Ovary (tissue), 3 donors: ENCODE measurements at regions not wholly inside any gene's neighbourhood (a gene's known extent, or its start where the extent isn't known, plus 50 kb on each side); places are given as distances from the start of the nearest gene placed in this dataset.

Experiments
- CTCF ChIP-seq, 3 donors: fragments of 450-650 bp in 2 of 3; fragments of 200-600 bp in 1 of 3; IDR thresholded peaks; one replicate each; pipeline versions ENCODE4 v1.5.1 to v1.8.0; 2016 to 2022; ENCODE audit warnings: antibody characterized with exemption in 3 of 3, mild to moderate bottlenecking in 1 of 3
- POLR2A ChIP-seq: fragments of 450-650 bp; IDR thresholded peaks from one replicate; pipeline ENCODE4 v1.6.1; 2017; ENCODE audit warnings: antibody characterized with exemption, mild to moderate bottlenecking, moderate library complexity
- donor health status: DM: no; HTN: no; CAD: no.

- TF ChIP-seq POLR2A (no peak), CTCF (IDR thresholded peaks at IDR 0.05) (no peak)
Observed at GRCh38 chr13:107568181-107568580, 647.2 kb downstream of the LIG4 start.
